GM23338 (cell line): ENCODE measurements at regions not wholly inside any gene's neighbourhood (a gene's known extent, or its start where the extent isn't known, plus 50 kb on each side); places are given as distances from the start of the nearest gene placed in this dataset.

Source experiments
- ATAC-seq: fragments of 200-7000 bp; cut with Tn5 transposase; 3 replicates; pipeline ENCODE4 v1.9.1; 2020
- DNase-seq: peaks from one replicate; pipeline ENCODE4 v3.0.0-alpha.2; 2015; ENCODE audit warnings: low spot score
- H2AFZ ChIP-seq: fragments of 200-600 bp; sonication (generic); 2 replicates; pipeline ENCODE4 v1.8.0; 2016; ENCODE audit warnings: antibody characterized with exemption, mild to moderate bottlenecking, moderate library complexity
- H3F3A ChIP-seq: fragments of 200-600 bp; sonication (generic); replicated peaks from 2 replicates; pipeline ENCODE4 v1.8.0; 2017; ENCODE audit warnings: antibody characterized with exemption, mixed run types, low read depth
- H3K27ac ChIP-seq: fragments of 200-600 bp; sonication (generic); 2 replicates; pipeline ENCODE4 v1.6.1; 2016; ENCODE audit warnings: low read depth
- H3K27me3 ChIP-seq: fragments of 200-600 bp; sonication (generic); 2 replicates; pipeline ENCODE4 v1.8.0; 2016; ENCODE audit warnings: mild to moderate bottlenecking, mixed run types, moderate library complexity; ENCODE audit not compliant: insufficient read depth
- H3K36me3 ChIP-seq: fragments of 200-600 bp; sonication (generic); 2 replicates; pipeline ENCODE4 v1.8.0; 2016; ENCODE audit warnings: mild to moderate bottlenecking; ENCODE audit not compliant: insufficient read depth
- H3K4me1 ChIP-seq: fragments of 200-600 bp; sonication (generic); 2 replicates; pipeline ENCODE4 v1.8.0; 2016; ENCODE audit warnings: mild to moderate bottlenecking, moderate library complexity; ENCODE audit not compliant: insufficient read depth
- H3K4me2 ChIP-seq: fragments of 200-600 bp; sonication (generic); 2 replicates; pipeline ENCODE4 v1.7.1; 2017; ENCODE audit warnings: mixed run types
- H3K4me3 ChIP-seq: fragments of 200-600 bp; sonication (generic); 2 replicates; pipeline ENCODE4 v1.6.1; 2016; ENCODE audit warnings: mixed run types
- H3K79me2 ChIP-seq: fragments of 200-600 bp; sonication (generic); replicated peaks from 2 replicates; pipeline ENCODE4 v1.8.0; 2017; ENCODE audit warnings: mild to moderate bottlenecking; ENCODE audit not compliant: insufficient read depth
- H3K9me2 ChIP-seq: fragments of 200-600 bp; sonication (generic); 2 replicates; pipeline ENCODE4 v1.8.0; 2017; ENCODE audit not compliant: insufficient read depth
- H4K20me1 ChIP-seq: fragments of 200-600 bp; sonication (generic); replicated peaks from 2 replicates; pipeline ENCODE4 v1.8.0; 2017; ENCODE audit warnings: mild to moderate bottlenecking; ENCODE audit not compliant: insufficient read depth
- H3K27ac Mint-ChIP-seq: 2 replicates; pipeline ENCODE4 v1.8.0; 2020; ENCODE audit warnings: inconsistent platforms, mild to moderate bottlenecking, moderate library complexity, mixed read lengths
- H3K27me3 Mint-ChIP-seq: 3 replicates; pipeline ENCODE4 v1.8.0; 2022; ENCODE audit warnings: low read depth, mild to moderate bottlenecking, moderate library complexity, mixed read lengths, inconsistent platforms; ENCODE audit not compliant: insufficient read depth, poor library complexity
- H3K36me3 Mint-ChIP-seq: 3 replicates; pipeline ENCODE4 v1.8.0; 2021; ENCODE audit warnings: low read depth, mild to moderate bottlenecking, inconsistent platforms, moderate library complexity, mixed read lengths
- H3K4me1 Mint-ChIP-seq: 3 replicates; pipeline ENCODE4 v1.8.0; 2020; ENCODE audit warnings: mild to moderate bottlenecking, inconsistent platforms, mixed read lengths
- H3K4me3 Mint-ChIP-seq: 3 replicates; pipeline ENCODE4 v1.8.0; 2021; ENCODE audit warnings: moderate library complexity, mild to moderate bottlenecking, inconsistent platforms, mixed read lengths
- H3K9me3 Mint-ChIP-seq: 3 replicates; pipeline ENCODE4 v1.8.0; 2020; ENCODE audit warnings: moderate library complexity, mild to moderate bottlenecking, inconsistent platforms, mixed read lengths
- CREB1 ChIP-seq: fragments of 250-450 bp; sonication (Bioruptor Pico); IDR thresholded peaks from 2 replicates; pipeline ENCODE4 v1.5.0; 2020; ENCODE audit warnings: low read depth, mild to moderate bottlenecking, moderate library complexity
- CTCF ChIP-seq, 2 experiments: fragments of 200-600 bp in 1 of 2; sonication (generic) in 1 of 2; conservative IDR thresholded peaks; 2 replicates each; pipeline versions ENCODE4 v1.5.1 to v1.6.1; 2016 to 2017; ENCODE audit warnings: antibody characterized with exemption in 2 of 2, low read depth in 2 of 2, mild to moderate bottlenecking in 2 of 2, moderate library complexity in 1 of 2
- ETS1 ChIP-seq: IDR thresholded peaks from 2 replicates; pipeline ENCODE4 v1.6.1; 2016; ENCODE audit warnings: antibody characterized with exemption
- EZH2 ChIP-seq: fragments of 200-600 bp; sonication (generic); IDR thresholded peaks from one replicate; pipeline ENCODE4 v1.8.0; 2017; ENCODE audit warnings: antibody characterized with exemption, mild to moderate bottlenecking, low read depth; ENCODE audit not compliant: unreplicated experiment
- EZH2phosphoT487 ChIP-seq: fragments of 200-600 bp; sonication (generic); IDR thresholded peaks from one replicate; pipeline ENCODE4 v1.8.1; 2018; ENCODE audit warnings: antibody characterized with exemption; ENCODE audit not compliant: unreplicated experiment
- JUNB ChIP-seq: IDR thresholded peaks from one replicate; pipeline ENCODE4 v1.6.1; 2016; ENCODE audit warnings: antibody characterized with exemption; ENCODE audit not compliant: unreplicated experiment
- POLR2AphosphoS5 ChIP-seq: IDR thresholded peaks from 2 replicates; pipeline ENCODE4 v1.6.1; 2016; ENCODE audit warnings: antibody characterized with exemption, low read depth
- REST ChIP-seq: IDR thresholded peaks from one replicate; pipeline ENCODE4 v1.6.1; 2018; ENCODE audit warnings: antibody characterized with exemption; ENCODE audit not compliant: unreplicated experiment
- ZNF114 ChIP-seq: fragments of 250-450 bp; sonication (Bioruptor Pico); IDR thresholded peaks from 2 replicates; pipeline ENCODE4 v1.5.0; 2020; ENCODE audit warnings: mild to moderate bottlenecking, moderate library complexity
- ZNF331 ChIP-seq: fragments of 250-450 bp; sonication (Bioruptor Pico); IDR thresholded peaks from 2 replicates; pipeline ENCODE4 v1.5.0; 2020; ENCODE audit warnings: low read depth, mild to moderate bottlenecking, moderate library complexity
- ZNF462 ChIP-seq: fragments of 250-450 bp; sonication (Bioruptor Pico); IDR thresholded peaks from 2 replicates; pipeline ENCODE4 v1.5.0; 2020; ENCODE audit warnings: mild to moderate bottlenecking, moderate library complexity

GRCh38 chr10:78252286-78252685 is 218.6 kb downstream of the RPS24 start:
- H3K4me1 ChIP-seq, result no peaks in the 10 kb centered on the region
- TF ChIP-seq CTCF (conservative IDR thresholded peaks at IDR 0.05; ENCODE audit: low read depth in 2 of 2) (no peak), EZH2 (no peak), CREB1 (CRISPR knock-in tag) (no peak), ZNF462 (CRISPR knock-in tag) (no peak), EZH2phosphoT487 (no peak), JUNB (no peak), ETS1 (no peak), POLR2AphosphoS5 (no peak), REST (no peak), ZNF114 (CRISPR knock-in tag) (no peak), ZNF331 (CRISPR knock-in tag) (no peak)
- Mint-ChIP-seq H3K4me1 (peaks cover 8% of the 10 kb centered on the region), H3K9me3 (no peaks in the 10 kb centered on the region), H3K27me3 (peaks cover 7% of the 10 kb centered on the region), H3K36me3 (no peaks in the 10 kb centered on the region), H3K27ac (no peak overlapping the region), H3K4me3 (no peak overlapping the region)
- H3K4me2 ChIP-seq, result no peak overlapping the region
- H3F3A ChIP-seq, result no peaks in the 10 kb centered on the region
- no peak overlapping the region for H3K27ac ChIP-seq
- ATAC-seq (no peak), DNase-seq (no peak)
- no peaks in the 10 kb centered on the region for H4K20me1 ChIP-seq
- H3K27me3 ChIP-seq, result no peaks in the 10 kb centered on the region
- no peaks in the 10 kb centered on the region for H3K9me2 ChIP-seq
- no peak overlapping the region for H2AFZ ChIP-seq
- H3K4me3 ChIP-seq, result no peak overlapping the region
- no peaks in the 10 kb centered on the region for H3K36me3 ChIP-seq
- H3K79me2 ChIP-seq, result no peaks in the 10 kb centered on the region
